DMS153 treated with DMSO at 0.1 percent for 48 hours (cell line): ENCODE measurements at regions not wholly inside any gene's neighbourhood (a gene's known extent, or its start where the extent isn't known, plus 50 kb on each side); places are given as distances from the start of the nearest gene placed in this dataset.
"Not testable (repeated sequence)": the region's sequence is repeated elsewhere in the genome, so short reads cannot be mapped to it uniquely, and the experiment has no call there.

Source experiments
- DNase-seq: peaks from one replicate; lab custom pipeline; 2025; ENCODE audit not compliant: unreplicated experiment; lab: John Stamatoyannopoulos, UW

DNA sequence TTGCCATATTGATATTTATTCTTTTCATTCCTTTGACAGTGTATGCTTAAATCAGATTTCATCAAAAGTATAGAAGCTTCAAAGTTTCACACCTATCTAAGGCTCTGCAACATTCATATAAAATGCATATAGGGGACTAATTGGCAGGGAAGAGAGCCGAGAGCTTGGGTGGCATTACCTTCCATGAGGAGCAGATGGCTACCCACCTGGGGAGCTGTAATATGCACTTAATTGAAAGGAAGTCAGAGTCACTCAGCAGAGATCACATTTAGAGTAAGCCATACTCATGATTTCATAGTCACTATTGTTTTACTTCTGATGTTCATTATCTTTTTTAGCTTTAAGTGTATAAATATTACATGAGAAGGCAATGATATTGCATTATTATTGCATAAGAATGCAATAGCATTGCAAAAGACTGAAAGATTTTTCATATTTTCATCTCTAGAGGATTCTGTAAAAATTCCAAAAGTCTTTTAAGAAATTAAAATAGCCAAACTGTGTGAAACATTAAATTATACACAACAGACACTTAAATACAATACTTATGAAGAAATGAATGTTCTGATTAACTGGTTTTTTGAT is 1305.2 kb downstream of the EPHA7 start:
- DNase-seq: peak; percentile 22

DNA sequence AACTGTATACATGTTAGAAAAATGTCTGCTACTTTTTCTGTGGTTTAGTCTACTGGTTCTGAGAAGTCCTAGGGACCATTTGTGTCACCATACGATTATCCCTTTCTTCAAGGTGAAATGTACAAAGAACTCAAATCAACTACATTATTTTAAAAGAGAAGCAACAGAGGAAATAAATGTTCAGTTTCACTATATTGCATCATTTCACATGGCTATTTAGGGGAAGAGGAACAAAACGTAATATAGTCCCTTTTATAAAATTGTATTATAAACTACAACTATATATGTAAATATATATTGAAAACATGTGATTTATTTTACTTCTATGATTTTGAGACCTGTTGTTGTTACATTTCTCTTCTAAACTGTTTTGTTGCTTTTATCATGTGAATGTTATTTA is 1308.0 kb downstream of the EPHA7 start:
- DNase-seq: no peak

DNA sequence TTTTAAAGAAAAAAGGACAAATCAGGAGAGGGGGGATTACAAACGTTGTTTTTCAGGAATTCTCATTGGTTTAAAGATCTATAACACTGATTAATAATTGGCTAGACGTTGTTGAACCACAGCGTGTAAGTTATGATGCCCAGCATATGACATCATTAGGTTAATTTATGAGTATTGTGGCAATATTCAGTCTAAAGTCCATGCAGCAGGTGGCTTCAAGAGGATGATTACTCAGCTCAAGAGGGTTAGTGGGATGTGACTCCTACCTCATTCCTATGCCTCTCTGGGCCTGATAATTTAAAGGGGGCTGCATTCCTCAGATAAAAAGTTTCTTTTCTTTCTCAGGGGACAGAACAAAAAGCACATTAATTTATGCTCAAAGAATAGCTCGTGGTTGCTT is 1309.0 kb downstream of the EPHA7 start:
- peak; percentile 97 for DNase-seq

DNA sequence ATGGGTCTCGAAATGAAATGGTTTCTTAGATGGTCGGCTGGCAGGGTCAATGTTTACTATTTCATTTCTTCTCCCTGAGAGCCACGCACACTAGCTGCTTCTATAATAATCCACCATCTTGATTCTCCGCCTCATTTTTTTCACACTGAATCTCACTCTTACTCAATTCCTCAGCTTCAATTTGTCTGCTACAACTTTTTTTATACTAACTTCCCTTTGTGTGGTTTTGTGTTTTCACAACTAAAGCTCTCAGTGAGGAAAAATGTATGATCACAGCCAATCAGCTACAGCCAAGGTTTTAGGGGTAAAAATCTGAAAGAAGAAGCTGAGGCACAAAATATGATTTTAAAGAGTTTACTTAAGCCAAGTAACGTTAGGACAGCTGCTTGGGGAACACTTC is 1309.4 kb downstream of the EPHA7 start:
- DNase-seq: no peak

DNA sequence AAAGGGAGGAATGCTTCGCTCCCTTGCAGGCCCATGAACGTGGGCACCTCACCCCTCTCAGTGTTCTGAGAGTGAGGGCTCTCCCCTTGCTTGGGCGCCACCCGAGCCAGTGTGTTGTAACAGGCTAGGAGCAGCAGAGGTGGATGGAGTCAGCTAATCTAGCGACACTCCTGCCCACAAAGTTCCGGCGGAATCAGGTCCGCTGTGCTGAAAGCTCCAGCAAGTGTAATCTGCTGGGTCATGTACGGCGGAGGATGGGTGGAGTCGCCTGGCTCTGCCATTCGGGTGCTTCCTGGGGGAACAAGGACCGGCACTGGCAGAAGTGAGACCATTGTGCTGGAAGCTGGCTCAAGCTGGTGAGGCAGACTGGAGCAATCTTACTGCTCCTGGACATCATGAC is 1310.1 kb downstream of the EPHA7 start:
- DNase-seq: no peak

DNA sequence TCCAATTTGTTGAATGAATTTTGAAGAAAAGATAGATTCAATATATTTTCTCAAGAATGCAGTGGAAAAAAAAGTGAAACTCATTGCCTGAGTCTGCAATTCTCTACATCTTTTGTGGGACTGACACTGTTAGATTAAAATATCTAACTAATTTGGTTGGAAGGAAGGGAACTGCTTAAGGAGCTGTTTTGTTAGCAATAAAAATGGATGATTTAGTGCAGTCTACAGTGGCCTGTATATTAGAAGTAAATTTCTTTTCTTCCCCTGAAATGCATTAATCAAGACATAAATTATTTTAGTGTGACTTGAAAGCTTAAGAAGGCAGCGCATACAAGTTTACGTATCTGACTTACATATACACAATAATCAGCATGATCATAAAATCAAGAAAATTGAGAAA is 1332.6 kb downstream of the EPHA7 start:
- DNase-seq: no peak

DNA sequence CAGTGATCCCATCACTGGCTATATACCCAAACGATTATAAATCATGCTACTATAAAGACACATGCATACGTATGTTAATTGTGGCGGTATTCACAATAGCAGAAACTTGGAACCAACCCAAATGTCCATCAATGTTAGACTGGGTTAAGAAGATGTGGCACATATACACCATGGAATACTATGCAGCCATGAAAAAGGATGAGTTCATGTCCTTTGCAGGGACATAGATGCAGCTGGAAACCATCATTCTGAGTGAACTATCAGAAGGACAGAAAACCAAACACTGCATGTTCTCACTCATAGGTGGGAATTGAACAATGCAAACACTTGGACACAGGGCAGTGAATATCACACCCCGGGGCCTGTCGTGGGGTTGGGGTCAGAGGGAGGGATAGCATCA is 1335.4 kb downstream of the EPHA7 start:
- not testable (repeated sequence) for DNase-seq

DNA sequence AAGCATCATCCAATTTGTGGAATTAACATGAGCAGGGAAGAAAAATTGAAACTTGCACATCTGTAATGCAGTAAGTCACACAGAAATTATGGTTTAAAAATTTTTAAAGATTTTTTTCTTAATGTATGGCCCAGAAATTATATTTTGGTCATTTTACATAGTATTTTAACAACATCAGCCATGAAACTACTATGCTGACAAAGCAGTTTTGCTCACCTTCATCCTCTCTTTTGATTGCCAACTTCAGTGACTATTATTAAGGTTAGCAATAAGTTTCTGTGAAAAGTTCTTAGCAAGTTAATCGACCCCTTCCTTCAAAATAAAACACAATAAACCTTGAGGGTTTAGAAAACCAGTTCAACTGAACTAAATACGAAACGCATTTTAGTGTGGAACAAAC is 1347.0 kb downstream of the EPHA7 start:
- no peak for DNase-seq

DNA sequence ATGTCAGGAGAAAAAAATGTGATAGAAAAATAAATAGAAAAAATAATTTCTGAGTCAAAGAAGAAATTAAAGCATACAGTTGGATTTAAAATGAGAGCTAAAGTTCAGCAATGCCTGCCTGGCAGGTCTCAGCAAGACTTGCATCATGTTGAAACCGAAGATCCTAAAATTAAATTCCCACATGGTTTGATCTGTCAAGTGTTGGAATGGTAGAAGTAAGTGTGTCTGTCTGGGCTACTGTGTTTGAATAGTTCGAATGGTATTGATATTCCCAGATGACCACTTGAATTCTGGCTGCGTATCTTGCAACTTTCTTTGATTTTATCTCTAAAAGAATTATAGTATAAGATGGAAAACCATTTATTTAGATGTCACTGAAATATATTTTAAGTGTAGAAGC is 1349.6 kb downstream of the EPHA7 start:
- no peak for DNase-seq

DNA sequence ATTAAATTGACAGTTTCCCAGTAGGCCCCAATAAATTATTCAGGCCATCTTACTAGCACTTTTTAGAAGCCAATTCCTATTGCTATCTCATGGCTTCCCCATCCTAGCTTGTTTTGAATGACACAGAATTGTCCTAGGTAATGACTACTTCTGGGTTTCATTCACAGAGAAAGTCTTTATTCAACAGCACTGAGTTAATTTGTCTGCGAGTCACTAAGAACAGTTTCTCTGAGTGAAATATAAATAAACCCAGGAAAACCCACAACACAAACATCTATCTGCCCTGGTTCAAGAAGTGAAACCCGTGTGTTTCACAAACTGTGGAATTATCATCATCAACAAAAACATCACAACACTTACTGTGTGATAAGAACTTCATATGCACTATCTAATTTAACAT is 1366.8 kb downstream of the EPHA7 start:
- no peak for DNase-seq

DNA sequence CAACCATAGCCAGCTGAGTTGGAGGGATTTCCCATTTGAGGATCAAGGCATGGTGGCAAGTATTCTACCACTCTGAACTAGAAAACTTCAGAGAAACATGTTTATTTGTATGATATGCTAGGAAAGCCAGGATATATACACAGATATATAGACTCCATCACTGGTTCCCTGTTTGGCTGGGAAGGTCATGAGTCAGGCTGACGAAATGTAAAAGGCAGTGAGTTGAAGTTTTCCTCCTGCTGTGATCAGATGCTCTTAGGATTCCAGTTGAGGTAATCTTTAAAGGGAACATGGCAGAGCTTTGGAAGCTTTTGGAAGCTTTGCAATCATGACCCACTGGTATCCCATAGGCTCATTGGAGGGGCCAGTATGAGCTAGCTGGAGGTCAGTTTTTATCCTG is 1369.1 kb downstream of the EPHA7 start:
- DNase-seq: no peak

DNA sequence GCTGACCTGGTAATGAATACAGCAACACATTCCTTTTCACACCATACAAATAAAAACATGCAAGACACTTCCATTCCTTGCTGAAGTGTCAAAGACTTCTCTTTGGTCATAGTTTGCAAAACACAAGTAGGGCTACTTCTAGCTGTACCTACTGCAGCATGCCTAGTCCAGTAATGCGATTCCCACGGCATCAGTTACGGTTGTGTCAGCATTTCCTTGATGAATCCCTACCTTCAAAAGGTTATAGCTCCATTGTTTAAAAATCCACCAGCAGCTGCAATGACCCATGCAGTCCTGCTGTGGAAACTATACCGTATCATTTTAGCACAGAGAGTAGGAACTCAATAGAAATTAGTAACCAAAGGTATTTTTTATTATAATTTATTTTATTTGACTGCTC is 1371.5 kb downstream of the EPHA7 start:
- DNase-seq: peak; percentile 76

DNA sequence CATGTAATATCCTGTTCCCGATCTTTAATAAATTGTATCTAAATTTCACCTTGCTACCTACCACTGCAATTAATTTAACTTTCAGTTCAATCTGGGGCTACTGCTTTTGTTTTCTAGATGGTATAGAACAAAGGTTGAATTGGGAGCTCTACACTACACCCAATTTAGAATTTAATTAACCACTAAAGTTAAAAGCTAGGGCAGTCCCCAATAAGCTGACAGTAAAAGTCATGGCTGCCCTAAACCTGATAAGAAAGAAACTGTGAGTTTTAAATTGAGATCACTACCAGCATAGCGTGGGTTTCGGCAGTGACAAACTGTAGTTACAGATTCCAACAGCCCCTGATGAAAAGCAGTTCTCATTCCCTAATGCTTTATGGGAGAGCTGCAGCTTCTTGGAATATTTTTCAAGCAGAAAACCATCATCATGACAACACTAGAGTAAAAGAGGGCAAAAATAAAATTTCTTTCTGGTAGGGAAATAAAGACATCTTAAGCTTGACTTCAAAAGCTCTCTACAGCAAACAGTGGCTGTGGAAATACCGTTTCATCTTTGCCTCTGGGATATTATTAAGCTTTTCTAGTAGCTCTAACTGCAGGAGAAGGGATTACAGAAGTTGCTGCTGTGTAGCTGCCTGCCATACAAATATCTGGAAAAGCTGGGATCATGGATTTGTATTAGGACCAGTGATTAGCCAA is 1372.1 kb downstream of the EPHA7 start:
- no peak for DNase-seq

DNA sequence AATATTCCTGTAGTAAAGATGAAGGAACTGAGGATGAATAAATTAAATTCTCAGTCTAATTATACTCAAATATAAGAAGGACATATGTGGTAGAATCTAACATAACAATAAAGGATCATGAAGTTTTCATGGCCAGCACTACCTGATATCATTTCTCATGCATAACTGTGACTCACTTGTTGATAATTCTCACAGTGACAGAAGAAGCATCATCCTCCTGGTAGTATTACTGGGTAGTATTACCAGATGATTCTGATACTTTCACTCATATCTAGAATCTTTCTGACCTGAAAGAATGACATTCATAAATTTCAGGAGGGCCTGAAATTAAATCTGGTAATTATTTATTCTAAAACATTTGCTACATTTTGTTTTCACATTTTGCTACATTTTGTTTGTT is 1375.0 kb downstream of the EPHA7 start:
- no peak for DNase-seq

DNA sequence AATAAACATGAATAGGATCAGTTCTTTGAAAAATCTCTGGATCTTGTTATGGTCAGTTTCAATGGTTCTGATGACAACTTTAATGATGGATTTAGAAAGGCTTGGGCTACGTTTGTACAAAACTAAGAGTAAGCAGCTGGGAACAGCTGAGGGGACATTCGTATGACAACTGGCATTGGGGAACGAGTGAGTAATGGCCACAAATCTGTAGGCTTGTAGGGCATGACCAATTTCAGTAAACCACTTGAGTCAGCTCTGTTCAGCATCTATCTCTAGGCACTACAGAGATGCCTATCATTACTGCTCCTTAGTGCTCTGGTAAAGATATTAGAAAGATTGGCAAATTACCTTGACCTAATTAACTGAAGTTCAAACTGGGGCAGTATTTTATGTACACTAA is 1375.6 kb downstream of the EPHA7 start:
- DNase-seq: no peak

DNA sequence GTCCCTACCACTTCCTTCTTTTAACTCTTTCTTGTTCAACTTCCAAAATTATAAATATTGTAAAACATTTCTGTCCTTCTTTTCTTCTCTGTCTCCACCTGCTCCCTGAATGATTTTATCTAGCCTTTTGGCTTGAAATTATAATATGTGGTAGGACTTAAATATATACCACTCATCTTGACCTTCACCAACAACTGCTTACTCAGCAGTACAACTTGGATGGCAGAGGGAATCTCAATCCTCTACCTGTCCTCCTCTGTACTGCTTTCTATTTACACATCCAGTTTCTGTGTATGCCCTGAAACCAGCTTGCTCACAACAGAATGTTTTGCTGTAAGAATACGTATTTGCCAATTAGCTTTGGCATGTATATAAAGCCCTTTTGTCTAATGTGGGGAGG is 1392.5 kb downstream of the EPHA7 start:
- DNase-seq: no peak

DNA sequence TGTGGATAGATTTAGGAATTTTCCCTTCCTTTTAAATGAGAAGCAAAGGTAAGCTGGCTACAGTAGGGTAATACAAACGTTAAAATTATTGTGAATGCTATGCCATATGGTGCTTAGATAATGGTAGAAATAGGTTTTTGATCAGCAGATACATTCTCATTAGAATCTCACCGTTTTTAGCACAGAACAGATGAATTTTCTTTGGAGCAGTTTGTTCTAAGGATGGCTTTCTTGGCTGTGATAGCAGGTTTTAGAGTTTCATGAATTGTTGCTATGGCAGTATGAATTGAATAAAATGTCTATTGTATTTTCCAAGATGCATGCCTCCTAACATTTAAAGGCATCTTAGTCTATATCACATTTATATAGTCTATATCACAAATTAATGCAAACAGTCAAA is 1394.5 kb downstream of the EPHA7 start:
- no peak for DNase-seq

DNA sequence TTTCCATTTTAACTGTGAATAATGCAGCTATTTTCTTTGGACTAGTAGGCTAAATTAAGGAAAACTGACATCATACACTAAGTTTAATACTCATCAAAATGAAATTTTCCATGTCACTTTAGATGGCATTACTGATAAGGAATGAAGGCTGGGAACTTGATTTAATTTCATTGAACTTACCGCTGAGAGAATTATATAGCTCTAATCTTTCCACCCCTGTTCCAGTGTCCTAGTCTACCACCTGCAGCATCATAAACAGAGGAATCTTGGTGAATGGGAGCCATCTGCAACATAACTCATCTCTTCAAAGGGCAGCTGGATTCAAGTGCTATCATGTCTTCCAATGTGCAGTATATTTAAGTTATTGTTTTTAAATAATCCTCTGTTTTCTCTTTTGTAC is 1395.2 kb downstream of the EPHA7 start:
- no peak for DNase-seq

DNA sequence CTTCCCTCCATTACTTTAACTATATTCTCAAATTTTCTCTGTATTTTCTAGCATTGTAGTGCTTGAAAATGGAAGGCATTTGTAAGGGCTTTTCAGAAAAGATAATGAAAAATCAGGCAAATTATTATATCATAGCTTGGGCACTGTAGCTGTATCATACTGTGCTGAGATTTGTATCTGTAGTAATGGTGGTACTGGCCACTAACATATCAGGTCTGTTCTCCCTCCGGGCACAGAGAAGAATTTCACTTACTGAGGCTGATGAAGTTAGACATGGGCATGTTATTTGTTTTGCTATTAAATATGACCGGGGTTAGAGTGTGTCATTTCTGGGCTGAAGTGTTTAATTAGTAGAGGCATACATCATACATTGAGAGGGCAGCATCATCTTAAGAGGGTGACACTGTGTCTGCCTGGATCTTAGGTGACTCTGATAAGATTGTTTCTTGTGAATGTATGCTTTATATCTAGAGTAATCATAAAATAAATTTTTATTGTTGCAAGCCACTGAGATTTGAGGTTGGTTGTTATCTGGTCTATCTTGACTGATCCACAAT is 1395.9 kb downstream of the EPHA7 start:
- DNase-seq: no peak

DNA sequence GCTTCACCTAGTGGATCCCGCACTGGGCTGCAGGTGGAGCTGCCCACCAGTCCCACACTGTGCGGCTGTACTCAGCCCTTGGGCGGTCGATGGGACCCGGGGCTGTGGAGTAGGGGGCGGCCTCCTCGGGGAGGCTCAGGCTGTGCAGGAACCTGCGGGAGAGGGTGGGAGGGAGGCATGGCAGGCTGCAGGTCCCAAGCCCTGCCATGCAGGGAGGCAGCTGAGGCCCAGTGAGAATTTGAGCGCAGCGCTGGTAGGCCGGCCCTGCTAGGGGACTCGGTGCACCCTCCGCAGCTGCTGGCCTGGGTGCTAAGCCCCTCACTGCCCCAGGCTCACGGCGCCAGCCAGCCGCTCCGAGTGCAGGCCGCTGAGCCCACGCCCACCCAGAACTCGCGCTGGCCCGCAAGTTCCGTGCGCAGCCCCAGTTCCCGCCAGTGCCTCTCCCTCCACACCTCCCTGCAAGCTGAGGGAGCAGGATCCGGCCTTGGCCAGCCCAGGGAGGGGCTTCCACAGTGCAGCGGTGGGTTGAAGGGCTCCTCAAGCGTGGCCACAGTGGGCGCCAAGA is 1407.6 kb downstream of the EPHA7 start:
- DNase-seq: no peak

DNA sequence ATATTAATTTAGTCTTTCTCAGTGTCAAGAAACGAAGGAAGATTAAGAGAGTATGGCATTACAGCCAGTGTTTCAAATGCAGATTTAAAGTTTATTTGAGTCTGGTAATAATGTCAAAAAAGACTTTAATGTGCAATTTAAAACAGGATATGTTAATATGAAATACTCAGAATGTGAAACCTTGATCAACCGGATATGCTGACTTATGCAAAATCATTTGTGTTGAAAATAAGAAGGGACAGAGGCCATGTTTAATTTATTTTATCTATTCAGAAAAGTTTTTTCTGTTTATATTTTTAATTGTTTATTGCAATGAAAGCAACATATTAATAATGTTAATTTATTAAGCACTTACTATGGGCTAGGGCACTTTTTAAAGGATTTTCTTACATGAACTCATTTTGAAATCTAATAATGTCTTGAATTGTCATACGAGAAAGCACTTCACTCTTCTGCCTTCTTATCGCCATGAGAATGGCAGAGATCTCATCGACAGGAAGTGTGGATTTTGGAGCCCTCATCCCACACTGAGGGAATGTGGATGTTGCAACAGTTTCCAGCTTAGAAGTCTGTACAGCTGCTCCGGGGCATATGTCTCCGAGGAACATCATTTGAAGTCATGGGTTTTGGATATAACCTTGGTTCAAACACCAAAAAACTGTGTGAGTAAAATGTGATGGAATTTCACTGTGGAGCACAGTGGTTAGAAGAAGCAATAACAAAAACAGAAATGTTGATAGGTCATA is 1410.4 kb downstream of the EPHA7 start:
- DNase-seq: no peak

DNA sequence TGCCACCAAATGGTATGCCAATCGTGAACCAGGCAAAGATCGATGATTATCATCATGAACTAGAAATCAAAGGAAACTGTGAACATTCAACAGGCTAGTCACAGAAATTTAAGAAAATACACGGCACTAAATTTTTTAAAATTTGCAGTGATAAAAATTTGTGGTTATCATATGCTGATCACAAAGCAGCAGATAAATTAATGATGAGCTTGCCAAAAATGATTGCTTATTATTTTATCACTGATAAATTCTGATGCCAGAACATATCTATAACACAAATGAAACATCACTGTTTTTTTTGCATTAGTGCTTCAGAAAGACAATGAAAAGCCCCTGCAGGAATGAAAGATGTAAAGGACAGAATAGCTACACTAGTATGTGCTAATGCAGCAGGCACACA is 1413.2 kb upstream of the MAP3K7 start:
- DNase-seq: no peak
